Progenitor cell of endocrine pancreas (in vitro differentiated cells): ENCODE measurements at regions not wholly inside any gene's neighbourhood (a gene's known extent, or its start where the extent isn't known, plus 50 kb on each side); places are given as distances from the start of the nearest gene placed in this dataset.

Experiments used
- DNase-seq: peaks from one replicate; pipeline ENCODE4 v3.0.0; 2021; ENCODE audit warnings: low spot score; ENCODE audit not compliant: unreplicated experiment
- H3K27ac Mint-ChIP-seq: 2 replicates; pipeline ENCODE4 v1.8.0; 2021; ENCODE audit warnings: mild to moderate bottlenecking, moderate library complexity, mixed read lengths
- H3K27me3 Mint-ChIP-seq: 2 replicates; pipeline ENCODE4 v1.8.0; 2021; ENCODE audit warnings: mixed read lengths
- H3K36me3 Mint-ChIP-seq: 2 replicates; pipeline ENCODE4 v1.8.0; 2022; ENCODE audit warnings: mixed read lengths; ENCODE audit not compliant: insufficient read depth
- H3K4me1 Mint-ChIP-seq: 2 replicates; pipeline ENCODE4 v1.8.0; 2021; ENCODE audit warnings: low read depth, mixed read lengths
- H3K4me3 Mint-ChIP-seq: 2 replicates; pipeline ENCODE4 v1.8.0; 2021; ENCODE audit warnings: low read depth, mild to moderate bottlenecking, moderate library complexity, mixed read lengths
- H3K9me3 Mint-ChIP-seq: 2 replicates; pipeline ENCODE4 v1.8.0; 2021; ENCODE audit warnings: low read depth, mixed read lengths
- CTCF ChIP-seq: fragments of 200-600 bp; sonication (generic); IDR thresholded peaks from one replicate; pipeline ENCODE4 v1.5.0; 2021; ENCODE audit warnings: antibody characterized with exemption, mild to moderate bottlenecking; ENCODE audit not compliant: unreplicated experiment

GRCh38 chrX:1918780-1919179 is 303.9 kb downstream of the ASMT start:
- no peaks in the 10 kb centered on the region for H3K36me3 Mint-ChIP-seq
- TF ChIP-seq CTCF, result no peak
- DNase-seq, result no peak
- H3K9me3 Mint-ChIP-seq, result no peaks in the 10 kb centered on the region
- H3K4me3 Mint-ChIP-seq, result no peak overlapping the region
- no peaks in the 10 kb centered on the region for H3K4me1 Mint-ChIP-seq
- no peaks in the 10 kb centered on the region for H3K27me3 Mint-ChIP-seq
- no peak overlapping the region for H3K27ac Mint-ChIP-seq

GRCh38 chrX:1925053-1925481 is 310.2 kb downstream of the ASMT start:
- no peak for DNase-seq
- no peak for TF ChIP-seq CTCF
- H3K4me1 Mint-ChIP-seq, result peaks cover 6% of the 10 kb centered on the region
- H3K9me3 Mint-ChIP-seq, result no peaks in the 10 kb centered on the region
- peak overlapping the region; percentile 22 for H3K4me3 Mint-ChIP-seq
- peaks cover 3% of the 10 kb centered on the region for H3K36me3 Mint-ChIP-seq
- peaks cover 7% of the 10 kb centered on the region for H3K27me3 Mint-ChIP-seq
- peak overlapping the region; percentile 13 for H3K27ac Mint-ChIP-seq

GRCh38 chrX:1928805-1929204 is 313.9 kb downstream of the ASMT start:
- Mint-ChIP-seq H3K27me3 (peaks cover 7% of the 10 kb centered on the region), H3K9me3 (no peaks in the 10 kb centered on the region), H3K4me3 (no peak overlapping the region), H3K4me1 (peaks cover 6% of the 10 kb centered on the region), H3K27ac (no peak overlapping the region), H3K36me3 (peaks cover 3% of the 10 kb centered on the region)
- TF ChIP-seq CTCF, result no peak
- DNase-seq, result no peak

- H3K4me1 Mint-ChIP-seq, result peaks cover 2% of the 10 kb centered on the region
- H3K9me3 Mint-ChIP-seq, result no peaks in the 10 kb centered on the region
- no peak overlapping the region for H3K27ac Mint-ChIP-seq
- TF ChIP-seq CTCF, result no peak
- no peak for DNase-seq
- no peak overlapping the region for H3K4me3 Mint-ChIP-seq
- no peaks in the 10 kb centered on the region for H3K27me3 Mint-ChIP-seq
- peaks cover 3% of the 10 kb centered on the region for H3K36me3 Mint-ChIP-seq
Observed at GRCh38 chrX:1932231-1932630, 317.4 kb downstream of the ASMT start.

GRCh38 chrX:1933964-1934363 is 319.1 kb downstream of the ASMT start:
- DNase-seq, result no peak
- H3K27me3 Mint-ChIP-seq, result no peaks in the 10 kb centered on the region
- peak overlapping the region; percentile 13 for H3K27ac Mint-ChIP-seq
- no peak overlapping the region for H3K4me3 Mint-ChIP-seq
- no peaks in the 10 kb centered on the region for H3K4me1 Mint-ChIP-seq
- peaks cover 1% of the 10 kb centered on the region for H3K36me3 Mint-ChIP-seq
- no peak for TF ChIP-seq CTCF
- H3K9me3 Mint-ChIP-seq, result no peaks in the 10 kb centered on the region
